ENCODE measurements at regions not wholly inside any gene's neighbourhood (a gene's known extent, or its start where the extent isn't known, plus 50 kb on each side); places are given as distances from the start of the nearest gene placed in this dataset.
"Not testable (repeated sequence)": the region's sequence is repeated elsewhere in the genome, so short reads cannot be mapped to it uniquely, and the experiment has no call there.

GRCh38 chr2:35443087-35443486, 912.5 kb upstream of the CRIM1 start:
- H3K4me1 ChIP-seq = no peaks in the 10 kb centered on the region
- no peaks in the 10 kb centered on the region for H3K36me3 ChIP-seq
- no peak overlapping the region for H3K4me3 ChIP-seq
- H3K27ac ChIP-seq = no peak overlapping the region
- no peak for DNase-seq (ENCODE audit: low spot score in 2 of 2)
- TF ChIP-seq POLR2A (IDR thresholded peaks at IDR 0.05) (no peak), CTCF (IDR thresholded peaks at IDR 0.05) (no peak), EP300 (IDR thresholded peaks at IDR 0.05) (no peak)
- no peaks in the 10 kb centered on the region for H3K27me3 ChIP-seq
- H3K9me3 ChIP-seq = no peaks in the 10 kb centered on the region

DNA sequence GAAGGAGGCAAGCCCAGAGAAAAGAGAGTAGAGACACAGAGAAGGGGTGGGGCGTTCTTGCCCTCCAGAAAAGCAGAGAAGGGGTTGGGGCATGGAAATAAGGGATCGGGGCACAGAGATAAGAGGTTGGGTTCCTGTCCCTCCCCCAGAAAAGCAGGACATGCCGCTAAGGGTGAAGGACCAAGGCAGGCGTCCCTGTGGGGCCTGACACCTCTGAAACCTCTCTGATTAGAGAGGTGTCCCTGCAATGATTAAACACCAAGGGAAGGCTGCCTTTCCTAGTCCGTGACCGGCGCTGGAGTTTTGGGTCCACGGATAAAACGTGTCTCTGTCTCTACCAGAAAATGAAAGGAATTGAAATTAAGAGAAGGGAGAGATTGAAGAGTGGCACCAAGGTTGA, 914.0 kb upstream of the CRIM1 start:
- not testable (repeated sequence) for H3K9me3 ChIP-seq; H3K36me3 ChIP-seq; H3K4me3 ChIP-seq; H3K27ac ChIP-seq; DNase-seq (ENCODE audit: low spot score in 2 of 2); H3K4me1 ChIP-seq; H3K27me3 ChIP-seq
- 81 to 82% methylated on average over 9 of the region's 9 CpGs for WGBS, 2 donors

GRCh38 chr2:35440308-35440707, 915.3 kb upstream of the CRIM1 start:
- H3K9me3 ChIP-seq; H3K4me1 ChIP-seq; H3K27me3 ChIP-seq; DNase-seq (ENCODE audit: low spot score in 2 of 2); H3K36me3 ChIP-seq; H3K4me3 ChIP-seq; H3K27ac ChIP-seq: not testable (repeated sequence)
- 88% methylated on average over 17 of the region's 17 CpGs for WGBS, 2 donors

DNA sequence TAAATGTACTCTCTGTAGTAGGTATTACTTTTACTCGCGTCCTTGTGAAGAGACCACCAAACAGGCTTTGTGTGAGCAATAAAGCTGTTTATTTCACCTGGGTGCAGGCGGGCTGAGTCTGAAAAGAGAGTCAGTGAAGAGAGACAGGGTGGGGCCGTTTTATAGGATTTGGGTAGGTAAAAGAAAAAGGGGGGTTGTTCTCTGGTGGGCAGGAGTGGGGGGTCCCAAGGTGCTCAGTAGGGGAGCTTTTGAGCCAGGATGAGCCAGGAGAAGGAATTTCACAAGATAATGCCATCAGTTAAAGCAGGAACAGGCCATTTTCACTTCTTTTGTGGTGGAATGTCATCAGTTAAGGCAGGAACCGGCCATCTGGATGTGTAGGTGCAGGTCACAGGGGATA, 918.7 kb upstream of the CRIM1 start:
- not testable (repeated sequence) for H3K27me3 ChIP-seq; H3K27ac ChIP-seq; H3K4me3 ChIP-seq; H3K36me3 ChIP-seq; H3K9me3 ChIP-seq; H3K4me1 ChIP-seq; DNase-seq (ENCODE audit: low spot score in 2 of 2)
- WGBS, 2 donors = 76 to 79% methylated on average over 5 of the region's 5 CpGs

DNA sequence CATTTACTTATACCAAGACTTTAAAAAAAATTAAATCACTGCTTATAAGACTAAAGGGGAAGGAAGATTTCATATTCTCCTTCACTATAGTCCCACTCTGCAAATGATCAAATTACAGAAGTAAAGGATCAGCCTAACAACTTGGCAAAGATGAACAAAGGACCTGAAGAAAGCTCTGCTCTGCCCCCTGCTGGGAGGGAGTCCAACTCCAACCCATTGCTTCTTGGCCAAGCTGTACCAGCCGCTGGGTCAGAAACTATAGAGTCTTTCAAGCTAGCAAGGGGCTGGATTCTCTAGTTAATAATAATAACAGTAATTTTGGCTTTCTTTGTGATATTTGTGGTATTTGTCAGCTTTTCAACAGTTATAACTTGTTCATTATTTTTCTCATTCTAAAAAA, 927.0 kb upstream of the CRIM1 start:
- Histone ChIP-seq H3K27ac (no peak overlapping the region), H3K27me3 (no peaks in the 10 kb centered on the region), H3K9me3 (no peaks in the 10 kb centered on the region), H3K36me3 (no peaks in the 10 kb centered on the region), H3K4me3 (no peak overlapping the region), H3K4me1 (no peaks in the 10 kb centered on the region)
- TF ChIP-seq POLR2A (IDR thresholded peaks at IDR 0.05) (no peak), EP300 (IDR thresholded peaks at IDR 0.05) (no peak), CTCF (IDR thresholded peaks at IDR 0.05) (peak in 2 of 5 experiments; percentile 9 to 17)
- peak in 1 of 2 donors; percentile 15 for DNase-seq (ENCODE audit: low spot score in 2 of 2)
- 55 to 79% methylated on average over 1 of the region's 1 CpG for WGBS, 2 donors

DNA sequence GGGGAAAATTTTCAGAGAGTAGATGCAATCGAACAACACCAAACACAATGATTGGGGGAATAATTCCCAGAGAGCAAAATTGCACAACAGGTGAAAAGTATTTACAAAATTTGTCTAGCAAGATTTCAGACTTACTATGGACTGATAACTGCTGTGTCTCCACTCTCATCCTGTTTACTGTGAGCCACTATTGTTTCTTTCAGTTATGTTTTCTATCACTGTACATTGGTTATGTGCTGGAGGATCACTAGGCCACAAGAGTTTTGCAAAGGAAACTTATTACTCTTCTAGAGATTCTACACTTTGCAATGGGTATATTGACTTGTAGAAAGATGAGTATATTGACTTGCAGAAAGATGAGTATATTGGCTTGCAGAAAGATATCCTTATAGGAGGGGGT, 934.1 kb upstream of the CRIM1 start:
- no peaks in the 10 kb centered on the region for H3K9me3 ChIP-seq
- H3K4me1 ChIP-seq = peaks cover 0 to 2% (median 0%) of the 10 kb centered on the region in 4 donors
- no peak for DNase-seq (ENCODE audit: low spot score in 2 of 2)
- H3K4me3 ChIP-seq = no peak overlapping the region
- WGBS, 2 donors = 93 to 95% methylated on average over 1 of the region's 1 CpG
- no peak for TF ChIP-seq EP300 (IDR thresholded peaks at IDR 0.05)
- H3K27ac ChIP-seq = no peak overlapping the region
- no peaks in the 10 kb centered on the region for H3K36me3 ChIP-seq
- no peaks in the 10 kb centered on the region for H3K27me3 ChIP-seq

DNA sequence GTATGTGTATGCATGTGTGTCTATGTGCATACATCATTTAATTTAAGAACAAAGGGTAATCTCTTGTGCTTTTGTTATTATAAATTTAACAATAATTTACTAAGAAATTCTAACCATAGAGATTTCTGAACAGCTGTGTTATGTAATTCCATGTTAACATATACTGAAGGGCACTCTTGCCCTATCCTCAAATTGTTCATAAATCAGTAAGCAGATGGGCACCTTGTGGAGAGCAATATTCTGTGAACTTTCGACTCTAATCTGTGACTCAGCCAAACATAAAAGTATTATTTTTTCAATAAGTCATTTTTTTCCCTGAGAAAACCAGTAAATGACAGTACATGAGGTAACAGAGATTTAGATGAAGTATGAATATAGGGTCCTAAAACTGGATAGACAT, 938.3 kb upstream of the CRIM1 start:
- no peak overlapping the region for H3K4me3 ChIP-seq
- 21 to 39% methylated on average over 1 of the region's 1 CpG for WGBS, 2 donors
- H3K9me3 ChIP-seq = no peaks in the 10 kb centered on the region
- DNase-seq (ENCODE audit: low spot score in 2 of 2) = no peak
- no peak for TF ChIP-seq POLR2A (IDR thresholded peaks at IDR 0.05)
- no peak overlapping the region for H3K27ac ChIP-seq
- no peaks in the 10 kb centered on the region for H3K27me3 ChIP-seq
- H3K4me1 ChIP-seq = peaks cover 0 to 2% (median 0%) of the 10 kb centered on the region in 4 donors
- no peaks in the 10 kb centered on the region for H3K36me3 ChIP-seq

DNA sequence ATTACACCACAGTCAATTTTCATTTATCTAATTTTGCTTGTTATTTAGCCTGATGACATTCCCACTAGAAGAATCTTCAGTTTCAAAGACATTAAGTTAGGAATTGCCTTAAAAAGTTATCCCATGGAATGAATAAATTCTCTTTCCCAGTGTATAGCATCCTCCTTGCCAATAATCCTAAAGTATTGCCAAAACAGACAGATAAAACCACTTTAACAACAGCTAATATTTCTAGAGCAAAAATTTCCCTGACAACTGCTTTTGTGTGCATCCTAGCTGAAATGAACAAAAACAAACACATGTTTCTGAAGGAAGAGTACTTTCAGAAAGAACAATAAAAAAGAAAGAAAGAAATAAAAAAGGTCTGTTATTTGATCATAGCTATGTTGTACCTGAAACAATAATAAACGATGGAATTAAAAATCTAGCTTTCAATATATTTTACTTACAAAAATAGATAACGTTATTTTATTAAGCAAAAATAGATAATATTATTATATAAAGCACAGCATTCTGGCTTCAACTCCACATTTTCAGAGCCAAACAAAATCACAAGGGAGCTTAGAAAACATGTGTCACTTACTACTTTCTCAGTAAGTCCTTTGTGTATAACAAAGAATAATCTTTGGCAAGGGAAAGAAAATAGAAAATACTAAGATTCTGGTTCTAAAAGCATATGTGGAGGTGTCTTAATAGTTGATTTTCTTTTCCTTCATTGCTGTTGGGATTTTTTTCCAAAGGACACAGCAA, 939.0 kb upstream of the CRIM1 start:
- Histone ChIP-seq H3K27ac (no peak overlapping the region), H3K9me3 (no peaks in the 10 kb centered on the region), H3K4me3 (no peak overlapping the region), H3K27me3 (no peaks in the 10 kb centered on the region), H3K36me3 (no peaks in the 10 kb centered on the region), H3K4me1 (peaks cover 0 to 2% (median 0%) of the 10 kb centered on the region in 4 donors)
- WGBS, 2 donors = 39 to 44% methylated on average over 2 of the region's 2 CpGs
- no peak for TF ChIP-seq EP300 (IDR thresholded peaks at IDR 0.05)
- no peak for DNase-seq (ENCODE audit: low spot score in 2 of 2)

Measured in tibial nerve (tissue), 4 donors.